Upper lobe of left lung (tissue), 4 donors: ENCODE measurements at regions not wholly inside any gene's neighbourhood (a gene's known extent, or its start where the extent isn't known, plus 50 kb on each side); places are given as distances from the start of the nearest gene placed in this dataset.

Source experiments
- CTCF ChIP-seq, 6 experiments: fragments of 450-650 bp in 4 of 6; fragments of 200-600 bp in 2 of 6; sonication (generic) in 2 of 6; IDR thresholded peaks; one replicate each; pipeline ENCODE4 v1.5.1; 2016 to 2019; ENCODE audit warnings: antibody characterized with exemption in 6 of 6
- POLR2AphosphoS5 ChIP-seq, 2 donors: sonication (generic); formaldehyde crosslinking; IDR thresholded peaks; one replicate each; pipeline ENCODE4 v1.5.1; 2017; ENCODE audit warnings: antibody characterized with exemption in 2 of 2

- no peak for TF ChIP-seq CTCF (IDR thresholded peaks at IDR 0.05)
- TF ChIP-seq POLR2AphosphoS5 (IDR thresholded peaks at IDR 0.05), result no peak
These were observed 72.1 kb upstream of the RARB start for GRCh38 chr3:25355998-25356397.
